Hepatocyte (in vitro differentiated cells): ENCODE measurements at regions not wholly inside any gene's neighbourhood (a gene's known extent, or its start where the extent isn't known, plus 50 kb on each side); places are given as distances from the start of the nearest gene placed in this dataset.
A peak's percentile ranks its signal among the peaks of the same experiment; 100 is the strongest.

Experiments
- DNase-seq: peaks from one replicate; pipeline ENCODE4 v3.0.0-alpha.2; 2016; ENCODE audit warnings: low spot score
- H2AFZ ChIP-seq: fragments of 200-600 bp; sonication (generic); 2 replicates; pipeline ENCODE4 v1.6.0; 2016; ENCODE audit warnings: antibody characterized with exemption, mild to moderate bottlenecking
- H3K27ac ChIP-seq: fragments of 200-600 bp; sonication (generic); 2 replicates; pipeline ENCODE4 v1.5.1; 2016; ENCODE audit warnings: mild to moderate bottlenecking
- H3K27me3 ChIP-seq: fragments of 200-600 bp; sonication (generic); 2 replicates; pipeline ENCODE4 v1.6.1; 2016
- H3K36me3 ChIP-seq: fragments of 200-600 bp; sonication (generic); replicated peaks from 2 replicates; pipeline ENCODE4 v1.5.1; 2016; ENCODE audit warnings: low read depth; ENCODE audit not compliant: insufficient read depth
- H3K4me1 ChIP-seq: fragments of 200-600 bp; sonication (generic); 2 replicates; pipeline ENCODE4 v1.5.1; 2016; ENCODE audit warnings: mild to moderate bottlenecking, moderate library complexity; ENCODE audit not compliant: insufficient read depth
- H3K4me2 ChIP-seq: fragments of 200-600 bp; sonication (generic); 2 replicates; pipeline ENCODE4 v1.6.0; 2016
- H3K4me3 ChIP-seq: fragments of 200-600 bp; sonication (generic); 2 replicates; pipeline ENCODE4 v1.5.1; 2016; ENCODE audit warnings: mild to moderate bottlenecking
- H3K79me2 ChIP-seq: fragments of 200-600 bp; sonication (generic); 2 replicates; pipeline ENCODE4 v1.6.0; 2017; ENCODE audit warnings: mild to moderate bottlenecking
- H3K9me2 ChIP-seq: fragments of 200-600 bp; sonication (generic); replicated peaks from 2 replicates; pipeline ENCODE4 v1.6.0; 2017; ENCODE audit warnings: mild to moderate bottlenecking; ENCODE audit not compliant: insufficient read depth
- H3K9me3 ChIP-seq: fragments of 200-600 bp; sonication (generic); 2 replicates; pipeline ENCODE4 v1.5.1; 2016; ENCODE audit warnings: low read depth, mild to moderate bottlenecking
- H4K20me1 ChIP-seq: fragments of 200-600 bp; sonication (generic); 2 replicates; pipeline ENCODE4 v1.6.0; 2016; ENCODE audit warnings: mild to moderate bottlenecking; ENCODE audit not compliant: insufficient read depth, poor library complexity, severe bottlenecking
- CTCF ChIP-seq: fragments of 200-600 bp; sonication (generic); IDR thresholded peaks from 2 replicates; pipeline ENCODE4 v1.5.1; 2016; ENCODE audit warnings: antibody characterized with exemption, mild to moderate bottlenecking; ENCODE audit not compliant: poor library complexity
- EZH2 ChIP-seq: fragments of 200-600 bp; sonication (generic); IDR thresholded peaks from 2 replicates; pipeline ENCODE4 v1.6.1; 2016; ENCODE audit warnings: antibody characterized with exemption, mild to moderate bottlenecking, borderline replicate concordance
- EZH2phosphoT487 ChIP-seq: fragments of 200-600 bp; sonication (generic); IDR thresholded peaks from one replicate; pipeline ENCODE4 v1.6.1; 2018; ENCODE audit warnings: antibody characterized with exemption, mild to moderate bottlenecking, low read depth, moderate library complexity; ENCODE audit not compliant: unreplicated experiment, severe bottlenecking
- WGBS: methylation state at CpG from one replicate; pipeline ENCODE4 v1.1.6; 2016; ENCODE audit warnings: low lambda C conversion rate; ENCODE audit errors: missing lambda C conversion rate; 5-methylcytosine and 5-hydroxymethylcytosine counted together

- Histone ChIP-seq H3K9me2 (no peaks in the 10 kb centered on the region), H3K4me2 (no peak overlapping the region), H2AFZ (no peak overlapping the region), H3K9me3 (no peaks in the 10 kb centered on the region), H3K36me3 (no peaks in the 10 kb centered on the region), H3K27me3 (no peaks in the 10 kb centered on the region), H3K4me3 (no peak overlapping the region), H3K4me1 (no peaks in the 10 kb centered on the region), H3K27ac (no peak overlapping the region), H3K79me2 (no peaks in the 10 kb centered on the region), H4K20me1 (no peaks in the 10 kb centered on the region)
- TF ChIP-seq EZH2 (no peak), EZH2phosphoT487 (no peak), CTCF (no peak)
- no peak for DNase-seq
- 88% methylated on average over 4 of the region's 4 CpGs for WGBS
Measured at GRCh38 chr12:90257927-90258624, 549.4 kb upstream of the ATP2B1 start.

GRCh38 chr12:90254796-90255195 is 546.2 kb upstream of the ATP2B1 start:
- no peak for TF ChIP-seq EZH2phosphoT487
- TF ChIP-seq EZH2, result no peak
- TF ChIP-seq CTCF, result no peak
- DNase-seq, result no peak
- Histone ChIP-seq H3K4me2 (no peak overlapping the region), H3K9me3 (no peaks in the 10 kb centered on the region), H3K27me3 (no peaks in the 10 kb centered on the region), H3K4me1 (no peaks in the 10 kb centered on the region), H3K27ac (no peak overlapping the region), H2AFZ (no peak overlapping the region), H3K79me2 (no peaks in the 10 kb centered on the region), H3K9me2 (no peaks in the 10 kb centered on the region), H3K4me3 (no peak overlapping the region), H3K36me3 (no peaks in the 10 kb centered on the region), H4K20me1 (no peaks in the 10 kb centered on the region)

GRCh38 chr12:90253674-90254181 is 545.1 kb upstream of the ATP2B1 start:
- TF ChIP-seq CTCF, result peak; percentile 6
- TF ChIP-seq EZH2phosphoT487, result no peak
- WGBS, result 50% methylated on average over 8 of the region's 8 CpGs
- DNase-seq, result peak; percentile 49
- H3K79me2 ChIP-seq, result no peaks in the 10 kb centered on the region
- no peaks in the 10 kb centered on the region for H3K27me3 ChIP-seq
- no peaks in the 10 kb centered on the region for H3K4me1 ChIP-seq
- no peak overlapping the region for H2AFZ ChIP-seq
- H3K9me3 ChIP-seq, result no peaks in the 10 kb centered on the region
- H3K36me3 ChIP-seq, result no peaks in the 10 kb centered on the region
- no peaks in the 10 kb centered on the region for H4K20me1 ChIP-seq
- H3K9me2 ChIP-seq, result no peaks in the 10 kb centered on the region
- no peak overlapping the region for H3K4me3 ChIP-seq
- H3K4me2 ChIP-seq, result no peak overlapping the region
- H3K27ac ChIP-seq, result peak overlapping the region; percentile 39

GRCh38 chr12:90253136-90253535 is 544.5 kb upstream of the ATP2B1 start:
- H3K27me3 ChIP-seq, result no peaks in the 10 kb centered on the region
- H3K27ac ChIP-seq, result no peak overlapping the region
- H3K9me2 ChIP-seq, result no peaks in the 10 kb centered on the region
- TF ChIP-seq EZH2 (no peak), CTCF (no peak), EZH2phosphoT487 (no peak)
- no peak for DNase-seq
- WGBS, result 94% methylated on average over 4 of the region's 4 CpGs
- H3K4me3 ChIP-seq, result no peak overlapping the region
- no peaks in the 10 kb centered on the region for H3K4me1 ChIP-seq
- no peaks in the 10 kb centered on the region for H3K9me3 ChIP-seq
- H2AFZ ChIP-seq, result no peak overlapping the region
- no peaks in the 10 kb centered on the region for H3K36me3 ChIP-seq
- H3K79me2 ChIP-seq, result no peaks in the 10 kb centered on the region
- H4K20me1 ChIP-seq, result no peaks in the 10 kb centered on the region
- no peak overlapping the region for H3K4me2 ChIP-seq
